PC-3 (cell line): ENCODE measurements at regions not wholly inside any gene's neighbourhood (a gene's known extent, or its start where the extent isn't known, plus 50 kb on each side); places are given as distances from the start of the nearest gene placed in this dataset.

Experiments
- EZH2 ChIP-seq: fragments of 300-600 bp; sonication (generic); IDR thresholded peaks from one replicate; pipeline ENCODE4 v1.6.1; 2017; ENCODE audit warnings: antibody characterized with exemption, mild to moderate bottlenecking, low read length; ENCODE audit not compliant: unreplicated experiment
- EZH2phosphoT487 ChIP-seq: fragments of 300-600 bp; sonication (generic); IDR thresholded peaks from 2 replicates; pipeline ENCODE4 v1.6.1; 2018; ENCODE audit warnings: mild to moderate bottlenecking, antibody characterized with exemption, low read length, borderline replicate concordance
- TF ChIP-seq, protein P1 (sequence below): fragments of 300-600 bp; sonication (generic); conservative IDR thresholded peaks from 2 replicates; pipeline ENCODE4 v1.5.1; 2017; ENCODE audit warnings: antibody characterized with exemption, low read depth, mild to moderate bottlenecking, low read length

DNA sequence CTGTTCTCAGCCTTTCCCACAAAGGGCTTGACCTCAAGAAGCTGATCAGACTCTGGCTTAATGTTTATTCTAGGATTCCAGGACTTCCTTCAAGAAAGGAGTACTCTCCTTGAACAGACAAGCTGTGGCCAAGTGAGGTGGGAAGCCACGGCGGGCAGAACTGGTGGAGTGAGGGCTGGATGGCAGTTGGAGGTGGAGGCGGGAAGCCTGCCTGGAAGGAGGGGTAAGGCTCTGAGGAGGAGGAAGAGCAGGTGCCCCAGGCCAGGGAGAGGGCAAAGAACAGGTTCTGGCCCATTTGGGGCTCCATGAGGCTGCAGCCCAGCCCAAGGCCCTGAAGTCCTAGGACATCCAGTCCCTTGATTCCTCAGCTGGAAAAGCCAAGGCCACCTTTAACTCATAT lies 143.9 kb downstream of the CYP26B1 start:
- TF ChIP-seq, protein P1, sequence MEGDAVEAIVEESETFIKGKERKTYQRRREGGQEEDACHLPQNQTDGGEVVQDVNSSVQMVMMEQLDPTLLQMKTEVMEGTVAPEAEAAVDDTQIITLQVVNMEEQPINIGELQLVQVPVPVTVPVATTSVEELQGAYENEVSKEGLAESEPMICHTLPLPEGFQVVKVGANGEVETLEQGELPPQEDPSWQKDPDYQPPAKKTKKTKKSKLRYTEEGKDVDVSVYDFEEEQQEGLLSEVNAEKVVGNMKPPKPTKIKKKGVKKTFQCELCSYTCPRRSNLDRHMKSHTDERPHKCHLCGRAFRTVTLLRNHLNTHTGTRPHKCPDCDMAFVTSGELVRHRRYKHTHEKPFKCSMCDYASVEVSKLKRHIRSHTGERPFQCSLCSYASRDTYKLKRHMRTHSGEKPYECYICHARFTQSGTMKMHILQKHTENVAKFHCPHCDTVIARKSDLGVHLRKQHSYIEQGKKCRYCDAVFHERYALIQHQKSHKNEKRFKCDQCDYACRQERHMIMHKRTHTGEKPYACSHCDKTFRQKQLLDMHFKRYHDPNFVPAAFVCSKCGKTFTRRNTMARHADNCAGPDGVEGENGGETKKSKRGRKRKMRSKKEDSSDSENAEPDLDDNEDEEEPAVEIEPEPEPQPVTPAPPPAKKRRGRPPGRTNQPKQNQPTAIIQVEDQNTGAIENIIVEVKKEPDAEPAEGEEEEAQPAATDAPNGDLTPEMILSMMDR = no peak
- TF ChIP-seq EZH2 (no peak), EZH2phosphoT487 (no peak)
